HG03097 (cell line): ENCODE measurements at regions not wholly inside any gene's neighbourhood (a gene's known extent, or its start where the extent isn't known, plus 50 kb on each side); places are given as distances from the start of the nearest gene placed in this dataset.
"Not testable (repeated sequence)": the region's sequence is repeated elsewhere in the genome, so short reads cannot be mapped to it uniquely, and the experiment has no call there.

Experiments
- ATAC-seq: cut with Tn5 transposase; IDR thresholded peaks from one replicate; pipeline ENCODE4 v1.9.1; 2021; ENCODE audit not compliant: unreplicated experiment, low FRiP score

DNA sequence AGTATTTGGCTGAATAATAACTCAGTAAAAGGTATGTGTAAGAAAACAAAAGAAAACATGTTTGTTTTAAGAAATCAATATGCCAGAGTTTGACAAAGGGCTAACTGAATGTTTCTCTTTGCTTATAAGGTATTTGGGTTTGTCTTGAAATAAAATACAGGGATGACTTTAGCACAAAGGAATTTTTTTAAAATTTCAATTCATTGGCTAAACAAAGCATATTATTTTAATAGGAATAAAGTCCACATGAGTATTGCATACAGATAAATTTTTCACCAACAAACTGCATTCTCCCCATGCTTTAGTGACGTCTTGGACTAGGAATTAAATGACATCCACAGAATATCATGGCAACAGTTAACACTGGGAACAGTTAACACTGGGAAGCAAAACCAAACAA, 480.0 kb upstream of the JAG1 start:
- no peak for ATAC-seq

DNA sequence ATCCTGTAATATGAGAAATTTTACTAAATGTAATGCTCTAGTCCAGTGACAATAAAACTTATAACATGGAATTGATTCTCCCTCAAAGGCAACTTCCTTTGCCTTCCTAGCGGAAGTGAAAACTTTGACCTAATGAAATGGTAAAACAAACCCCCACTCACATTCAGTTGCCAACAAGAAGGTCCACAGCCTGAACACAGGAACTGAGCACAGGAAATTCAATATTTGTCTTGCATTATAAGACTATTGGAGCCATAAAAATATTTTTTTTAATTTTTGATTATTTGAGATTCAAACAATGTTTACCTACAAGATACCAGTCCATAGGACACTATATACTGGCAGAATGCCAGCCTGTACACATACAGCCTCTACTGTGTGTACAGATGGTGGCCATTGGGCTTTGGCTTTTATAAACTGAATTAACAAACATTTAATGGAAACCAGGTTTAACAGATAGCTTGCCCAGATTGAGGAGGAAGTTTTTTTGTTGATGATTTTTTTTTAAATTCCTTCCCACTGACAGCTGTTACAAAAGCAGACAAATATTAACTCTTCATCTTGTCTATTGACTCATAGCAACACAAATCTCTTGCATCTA, 481.5 kb upstream of the JAG1 start:
- ATAC-seq: no peak

DNA sequence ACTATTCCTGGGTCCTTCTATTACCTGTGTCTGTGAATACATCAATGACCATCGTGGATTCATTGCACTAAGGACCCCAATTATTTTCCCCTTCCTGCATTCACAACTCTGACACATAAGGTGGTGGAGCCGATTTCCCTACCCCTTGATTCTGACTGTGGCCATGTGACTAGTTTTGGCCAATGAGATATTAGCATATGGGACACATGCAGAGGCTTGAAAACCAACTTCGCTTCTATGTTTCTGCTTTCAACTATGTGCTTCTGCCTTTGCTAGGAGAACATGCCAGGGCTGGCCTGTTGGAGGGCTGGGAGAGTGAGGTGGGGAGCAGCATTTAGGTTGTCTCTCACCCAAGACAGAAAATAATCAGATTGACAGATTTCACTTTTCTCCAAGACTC, 483.1 kb upstream of the JAG1 start:
- no peak for ATAC-seq

DNA sequence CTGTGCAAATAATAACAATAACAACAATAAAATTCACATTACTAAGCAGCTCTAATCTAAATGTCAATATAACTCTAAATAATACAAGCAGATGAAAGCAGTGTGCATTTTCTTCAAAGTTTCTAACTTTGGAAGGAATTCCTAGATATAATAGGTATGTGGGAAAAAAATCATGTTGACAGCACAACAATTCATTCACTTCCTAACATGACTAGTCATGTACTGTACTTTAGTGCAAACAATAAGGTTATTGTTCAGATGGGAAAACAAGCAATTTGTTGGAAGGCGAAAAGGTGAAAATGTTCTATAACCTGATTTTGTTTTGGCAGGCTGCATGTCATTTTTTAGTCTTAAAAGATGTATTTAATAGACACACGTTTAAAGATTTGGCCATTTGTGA, 484.3 kb upstream of the JAG1 start:
- ATAC-seq: no peak

DNA sequence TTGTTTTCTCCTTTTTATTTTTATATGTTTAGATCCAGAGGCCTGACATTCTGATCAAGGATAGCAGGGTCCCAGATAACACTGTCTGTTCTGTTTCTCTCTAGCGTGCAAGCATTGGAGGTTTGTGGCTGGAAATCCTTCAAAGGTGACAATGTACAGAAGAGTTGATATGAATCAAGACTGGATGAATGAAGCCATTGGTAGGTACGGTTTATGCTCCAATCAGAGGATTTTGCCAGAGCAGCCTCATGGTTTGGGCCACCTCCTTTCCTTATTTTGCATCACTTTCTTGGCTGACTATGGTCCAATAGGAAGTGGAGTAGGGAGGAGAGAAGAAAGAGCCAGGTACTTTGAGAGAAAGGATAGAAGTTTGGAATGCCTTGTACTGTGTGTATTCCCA, 484.8 kb upstream of the JAG1 start:
- ATAC-seq: no peak

DNA sequence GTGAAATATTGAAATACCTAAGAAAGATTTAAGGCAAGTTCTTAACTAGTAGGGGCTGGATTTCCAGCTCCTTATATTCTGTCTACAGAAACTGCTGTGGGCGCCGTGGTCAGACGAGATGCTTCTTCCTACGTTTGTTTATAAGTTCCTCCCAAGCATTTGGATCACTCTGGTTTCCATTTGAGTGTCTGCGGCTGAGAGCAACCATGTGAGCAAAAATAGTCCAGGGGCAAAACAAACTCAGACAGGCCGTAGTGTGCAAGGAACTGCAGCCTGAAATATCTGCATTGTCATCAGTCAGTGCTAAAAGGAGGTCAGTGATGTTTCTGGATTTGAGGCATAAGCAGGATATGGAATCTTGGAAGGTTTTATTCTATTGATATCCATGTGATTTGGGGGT, 485.9 kb upstream of the JAG1 start:
- no peak for ATAC-seq

DNA sequence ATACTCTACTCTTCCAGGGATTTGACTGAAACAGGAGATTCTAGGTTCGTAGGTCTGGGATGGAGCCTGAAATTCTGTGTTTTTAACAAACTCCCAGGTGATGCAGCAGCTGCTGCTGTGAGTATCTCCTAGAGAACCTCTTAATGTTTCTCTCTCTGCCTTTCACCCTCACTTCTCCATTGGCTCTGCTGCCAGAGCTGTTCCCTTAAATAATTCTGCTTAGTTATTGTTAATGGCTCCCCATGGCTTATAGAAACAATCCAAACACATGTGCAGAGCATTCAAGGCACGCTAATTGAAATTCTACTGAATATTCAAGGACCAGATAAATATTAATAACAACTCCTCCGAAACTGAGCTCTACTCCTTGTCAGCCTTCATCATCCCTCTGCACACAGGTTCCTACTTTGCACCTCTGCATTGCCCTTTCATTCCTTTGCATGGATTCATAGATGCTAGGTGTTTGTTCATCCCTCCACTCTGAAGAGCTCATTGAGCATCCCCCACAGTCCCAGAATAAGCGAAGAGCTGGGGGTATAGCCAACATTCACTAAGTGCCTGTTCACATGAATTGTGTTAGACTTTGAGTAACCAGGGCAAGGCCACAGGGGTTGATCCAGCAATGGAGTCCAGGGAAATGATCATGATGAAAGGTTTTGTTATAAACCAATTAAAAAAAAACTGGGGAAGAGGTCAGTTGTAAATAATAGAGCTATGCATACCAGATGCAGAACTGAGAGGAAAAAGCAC, 488.4 kb upstream of the JAG1 start:
- ATAC-seq: no peak

DNA sequence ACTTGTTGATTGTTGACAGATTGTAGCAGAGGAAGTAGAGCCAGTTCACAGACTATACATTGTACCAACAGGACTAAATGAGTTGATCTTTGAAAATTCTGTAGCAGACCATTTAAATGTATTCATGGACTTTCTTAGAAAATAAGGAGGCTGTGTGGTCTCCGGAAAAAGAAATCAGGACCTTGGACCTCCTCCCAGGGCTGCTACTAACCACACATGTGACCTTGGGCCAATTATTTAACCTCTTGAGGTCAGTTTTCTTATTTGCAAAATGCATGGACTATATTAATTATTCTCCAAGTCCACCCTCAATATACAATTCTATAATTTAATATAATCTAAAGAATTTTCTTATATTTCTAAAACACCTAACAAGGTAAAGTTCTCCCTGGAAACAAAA, 492.0 kb upstream of the JAG1 start:
- no peak for ATAC-seq

DNA sequence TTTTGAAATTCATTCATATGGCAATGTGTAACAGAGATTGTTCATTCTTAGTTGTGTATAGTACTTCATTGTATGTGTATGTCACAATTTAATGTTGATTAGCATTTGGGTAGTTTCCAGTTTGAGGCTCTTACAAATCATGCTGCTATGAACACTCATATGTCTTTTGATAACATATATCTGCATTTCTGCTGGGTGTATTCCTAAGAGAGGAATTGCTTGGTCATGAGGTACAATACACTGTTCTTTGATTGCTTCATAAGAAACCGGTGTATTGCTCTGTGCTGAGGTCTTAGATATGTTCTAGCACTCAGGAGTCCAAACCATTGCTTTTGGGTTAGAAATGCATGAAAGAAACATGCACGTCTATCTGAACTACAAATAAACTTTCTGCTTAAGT, 492.9 kb upstream of the JAG1 start:
- ATAC-seq: no peak

DNA sequence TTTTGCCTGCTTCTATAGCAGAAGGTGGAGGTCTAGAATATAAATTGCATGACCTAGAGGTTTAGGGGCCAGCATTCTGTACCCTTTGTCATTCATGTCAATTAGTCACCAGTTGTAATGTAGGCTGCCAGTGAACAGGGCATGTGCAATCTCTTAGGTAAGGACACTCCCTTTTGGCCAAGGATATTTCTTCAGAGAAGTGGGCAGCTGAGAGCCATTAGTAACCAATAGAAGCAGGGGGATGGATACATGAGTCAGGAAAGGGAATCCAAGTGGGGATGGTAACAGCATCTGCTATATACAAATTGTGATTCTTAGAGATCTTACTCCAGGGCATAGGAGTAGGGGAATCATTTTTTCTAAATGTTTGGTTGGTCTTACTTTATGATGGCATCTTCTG, 494.2 kb upstream of the JAG1 start:
- no peak for ATAC-seq

DNA sequence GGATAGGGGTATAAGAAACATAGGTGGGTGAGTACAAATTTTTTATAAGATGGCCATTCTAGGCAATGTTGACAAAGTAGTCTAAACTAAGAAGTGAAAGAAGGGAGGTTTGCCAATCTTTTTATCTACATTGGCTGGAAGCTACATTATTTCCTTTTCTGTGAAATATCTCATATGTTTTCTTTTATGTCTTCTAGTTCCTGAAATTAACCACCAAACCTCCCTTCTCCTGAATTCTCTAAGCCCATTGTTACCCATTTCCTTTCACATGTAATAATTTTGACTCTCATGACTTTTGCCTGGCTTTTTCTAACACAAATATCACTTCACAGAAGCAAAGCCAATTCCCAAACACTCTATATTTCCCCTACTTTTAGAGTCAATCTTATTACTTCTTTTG, 496.2 kb upstream of the JAG1 start:
- no peak for ATAC-seq

DNA sequence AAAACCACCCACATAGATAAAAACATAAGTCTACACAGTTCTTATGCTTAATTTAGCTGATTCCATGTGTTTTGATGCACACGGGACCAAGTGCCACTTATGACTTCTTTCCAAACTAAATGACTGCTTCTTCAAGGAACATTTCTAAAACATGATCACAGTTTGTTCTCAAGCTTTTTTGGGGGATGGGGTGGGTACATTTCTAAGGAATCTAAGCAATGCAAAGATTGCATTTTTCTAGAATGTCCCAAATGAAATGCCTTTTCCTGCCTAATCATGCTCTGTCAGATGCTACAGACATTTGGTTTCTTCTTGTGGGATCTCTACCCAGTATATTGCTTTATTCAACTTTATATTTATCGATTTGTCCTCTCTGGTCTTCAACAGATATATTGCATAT, 496.8 kb upstream of the JAG1 start:
- ATAC-seq: no peak

DNA sequence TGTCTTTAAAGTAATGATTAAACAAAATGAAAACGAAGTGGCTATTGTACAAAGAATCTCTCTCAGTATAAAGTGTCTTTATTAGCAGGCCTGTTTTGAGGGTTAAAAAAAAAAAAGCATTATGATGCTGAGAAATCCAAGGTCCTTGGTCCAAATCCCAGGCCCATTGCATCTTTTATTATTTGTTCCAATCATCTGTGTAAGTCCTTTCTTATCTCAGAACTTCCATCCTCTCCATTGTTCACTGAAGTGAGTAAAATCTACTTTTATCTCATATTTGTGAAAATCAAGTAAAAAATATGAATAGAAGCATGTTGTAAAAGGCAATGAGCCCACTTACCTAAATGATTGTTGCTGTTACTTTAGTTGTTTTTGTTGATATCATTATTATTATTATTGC, 499.1 kb upstream of the JAG1 start:
- no peak for ATAC-seq

DNA sequence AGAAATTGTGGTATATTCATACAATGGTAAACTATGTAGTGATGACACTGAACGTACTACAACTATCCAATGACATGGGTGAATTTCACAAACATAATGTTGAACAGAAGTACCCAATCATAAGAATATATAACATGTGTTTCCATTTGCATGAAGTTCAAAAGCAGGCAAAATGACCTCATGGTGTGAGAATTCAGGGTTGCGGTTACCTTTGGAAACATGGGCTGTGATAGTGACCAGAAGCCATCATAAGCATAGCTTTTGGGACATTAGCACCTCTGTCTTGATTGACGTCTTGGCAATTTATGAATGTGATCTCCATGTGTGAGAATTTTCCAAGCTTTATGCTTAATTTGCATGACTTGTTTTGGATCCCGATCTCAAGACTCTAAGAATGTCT, 500.1 kb upstream of the JAG1 start:
- no peak for ATAC-seq

DNA sequence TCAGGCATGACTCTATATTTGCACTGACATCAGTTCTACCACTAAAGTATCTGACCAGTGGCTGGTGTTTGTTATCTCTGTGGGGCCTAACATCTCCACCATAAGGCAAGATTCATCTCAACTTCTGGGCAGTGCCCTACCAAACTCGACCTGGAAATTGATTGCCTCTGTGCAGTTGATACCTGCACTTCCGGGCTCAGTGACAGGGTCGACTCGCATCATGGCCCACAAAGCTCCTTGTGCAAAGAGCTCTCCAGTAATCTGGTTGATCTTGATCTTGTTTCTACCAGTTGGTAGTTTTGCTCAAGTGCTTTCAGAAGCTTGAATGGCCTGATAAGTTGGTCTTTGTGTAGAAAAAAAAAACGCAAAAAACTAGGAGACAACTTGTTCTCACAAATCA, 501.1 kb upstream of the JAG1 start:
- ATAC-seq: no peak

DNA sequence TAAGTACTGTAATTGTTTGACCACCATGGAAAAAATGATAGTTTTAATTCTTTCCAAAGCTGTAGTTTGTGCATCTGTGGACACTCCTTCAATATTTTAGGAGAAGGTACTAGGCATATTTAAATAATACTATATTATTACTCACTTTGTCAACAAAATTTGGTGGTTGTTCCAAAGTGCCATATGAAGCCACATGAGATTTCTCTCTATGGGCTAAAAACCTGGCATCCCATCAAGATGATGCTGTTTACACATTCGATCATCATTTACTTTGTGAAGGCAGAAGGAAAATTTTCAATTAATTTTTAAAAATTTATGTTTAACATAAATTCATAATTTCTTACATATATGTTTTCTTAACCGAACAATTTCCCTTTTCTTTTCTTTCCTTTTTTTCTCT, 502.6 kb upstream of the JAG1 start:
- no peak for ATAC-seq

DNA sequence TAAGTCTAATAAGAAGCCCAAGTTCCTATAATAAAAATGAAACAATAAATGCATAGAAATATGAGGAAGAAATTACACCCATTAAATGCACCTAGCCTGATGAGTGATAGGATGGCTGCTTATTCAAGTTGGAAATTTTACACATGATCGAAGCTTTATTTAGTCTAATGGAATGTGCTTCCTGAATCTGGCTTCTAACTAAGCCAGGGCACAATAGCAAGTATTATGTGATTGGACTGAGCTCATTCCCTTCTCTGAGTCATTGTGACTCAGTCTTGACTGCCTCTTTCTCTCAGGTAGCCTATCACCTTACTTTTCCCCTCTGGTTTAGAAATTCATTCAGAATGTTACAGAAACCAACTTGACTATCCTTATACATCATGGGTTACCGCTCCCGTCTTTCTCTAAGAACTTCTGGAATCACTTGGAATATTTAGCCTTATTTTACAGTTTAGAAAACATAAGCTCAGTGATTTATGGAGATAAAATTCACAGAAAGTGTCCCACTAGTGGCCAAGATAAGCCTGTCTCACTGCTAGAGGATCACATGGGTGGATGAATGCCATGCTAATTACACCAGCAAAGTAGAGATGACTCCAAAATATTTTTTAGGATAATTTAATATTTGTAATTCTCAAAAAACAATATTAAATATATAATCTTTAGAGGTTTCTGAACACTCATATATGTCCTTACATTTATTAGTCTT, 505.3 kb upstream of the JAG1 start:
- no peak for ATAC-seq

DNA sequence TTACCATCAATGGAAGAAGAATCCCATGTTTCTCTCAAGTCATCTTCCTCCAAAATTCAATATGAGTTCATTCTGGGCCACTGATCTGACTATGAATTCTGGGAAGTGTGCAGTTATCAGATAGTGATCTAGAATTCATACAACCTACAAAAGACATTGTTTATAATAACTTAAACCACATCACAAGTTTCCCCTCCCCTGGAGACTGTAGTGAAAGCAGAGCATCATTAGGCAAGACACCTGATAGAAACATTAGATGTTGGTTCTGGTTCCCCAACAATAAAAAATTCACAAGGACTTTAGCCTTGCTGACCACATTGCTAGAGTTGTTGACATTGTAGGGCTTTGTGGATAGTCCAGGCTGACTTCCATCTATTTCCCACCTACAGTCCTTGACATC, 506.4 kb upstream of the JAG1 start:
- ATAC-seq: no peak

DNA sequence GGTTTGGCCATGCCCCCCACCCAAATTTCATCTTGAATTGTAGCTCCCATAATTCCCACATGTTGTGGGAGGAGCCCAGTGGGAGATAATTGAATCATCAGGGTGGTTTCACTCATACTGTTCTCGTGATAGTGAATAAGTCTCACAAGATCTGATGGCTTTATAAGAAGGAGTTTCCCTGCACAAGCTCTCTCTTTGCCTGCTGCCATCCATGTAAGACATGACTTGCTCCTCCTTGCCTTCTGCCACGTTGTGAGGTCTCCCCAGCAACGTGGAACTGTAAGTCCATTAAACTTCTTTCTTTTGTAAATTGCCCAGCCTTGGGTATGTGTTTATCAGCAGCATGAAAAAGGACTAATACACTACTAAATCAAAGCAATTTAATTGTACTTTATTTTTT, 507.3 kb upstream of the JAG1 start:
- ATAC-seq: not testable (repeated sequence)

DNA sequence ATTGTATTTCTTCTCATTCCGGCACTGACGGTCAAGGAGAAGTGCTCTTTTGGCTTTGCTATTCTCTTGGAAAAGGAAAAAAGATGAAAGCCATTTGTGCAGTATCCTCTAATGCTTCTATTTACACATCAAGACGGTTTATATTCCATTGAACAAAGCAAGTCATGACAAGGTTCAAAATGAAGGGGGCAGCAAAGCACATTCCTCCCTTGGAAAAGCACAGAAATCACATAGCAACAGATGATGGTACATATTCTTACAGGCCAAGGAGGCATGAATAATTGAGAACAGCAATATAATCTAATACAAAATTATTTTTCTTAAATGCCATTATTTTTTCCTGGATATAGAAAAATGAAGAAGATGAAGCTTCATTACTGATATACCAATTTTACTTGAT, 508.2 kb upstream of the JAG1 start:
- no peak for ATAC-seq

DNA sequence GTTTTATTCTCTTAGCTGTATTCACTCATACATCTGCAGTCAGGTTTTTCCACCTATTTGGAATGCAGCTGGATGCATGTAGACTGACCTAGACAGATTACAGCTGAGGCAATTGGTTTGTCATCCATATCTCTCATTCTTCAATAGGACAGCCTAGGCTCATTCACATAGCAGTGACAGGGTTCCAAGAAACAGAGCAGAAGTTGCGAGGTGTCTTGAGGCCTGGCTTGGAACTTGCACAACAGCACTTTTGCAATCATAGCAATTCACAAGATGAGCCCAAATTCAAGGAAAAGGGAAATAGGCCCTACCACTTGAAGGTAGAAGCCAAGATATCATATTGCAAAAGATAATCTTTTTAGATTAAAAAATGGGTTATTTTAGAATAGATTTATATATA, 508.9 kb upstream of the JAG1 start:
- ATAC-seq: no peak
